Activated CD4-positive, alpha-beta T cell treated with anti-CD3 and anti-CD28 coated beads, Interleukin-2, amount 10 ng/mL, durations not matched to agents 7 days and 5 days (primary cell): ENCODE measurements at regions not wholly inside any gene's neighbourhood (a gene's known extent, or its start where the extent isn't known, plus 50 kb on each side); places are given as distances from the start of the nearest gene placed in this dataset.

Source experiments
- CTCF ChIA-PET: fragments of 350-600 bp; sonication (Branson Sonifier 250); formaldehyde crosslinking; loops from one replicate; lab custom pipeline; 2021; ENCODE audit warnings: antibody characterized with exemption; lab: Charles Lee
- POLR2A ChIA-PET: fragments of 350-600 bp; sonication (Branson Sonifier 250); formaldehyde crosslinking; loops from one replicate; lab custom pipeline; 2021; ENCODE audit warnings: antibody characterized with exemption; lab: Charles Lee
- DNase-seq: peaks from one replicate; pipeline ENCODE4 v3.0.0-alpha.2; 2020
- H3K27ac Mint-ChIP-seq: one replicate; pipeline ENCODE4 v1.8.0; 2021; ENCODE audit warnings: mild to moderate bottlenecking, moderate library complexity, mixed read lengths
- H3K27me3 Mint-ChIP-seq: one replicate; pipeline ENCODE4 v1.8.0; 2021; ENCODE audit warnings: mixed read lengths
- H3K36me3 Mint-ChIP-seq: one replicate; pipeline ENCODE4 v1.8.0; 2021; ENCODE audit warnings: low read depth, mixed read lengths
- H3K4me1 Mint-ChIP-seq: one replicate; pipeline ENCODE4 v1.8.0; 2021; ENCODE audit warnings: mixed read lengths
- H3K4me3 Mint-ChIP-seq: one replicate; pipeline ENCODE4 v1.8.0; 2021; ENCODE audit warnings: mild to moderate bottlenecking, moderate library complexity, mixed read lengths
- H3K9me3 Mint-ChIP-seq: one replicate; pipeline ENCODE4 v1.8.0; 2021; ENCODE audit warnings: mixed read lengths

- Mint-ChIP-seq H3K36me3 (no peaks in the 10 kb centered on the region), H3K27ac (no peak overlapping the region), H3K9me3 (no peaks in the 10 kb centered on the region), H3K27me3 (peaks cover 4% of the 10 kb centered on the region), H3K4me1 (no peaks in the 10 kb centered on the region), H3K4me3 (no peak overlapping the region)
- POLR2A ChIA-PET = no interaction called here
- DNase-seq = no peak
- CTCF ChIA-PET = no interaction called here
Observed at GRCh38 chr5:174229514-174230370, 184.2 kb downstream of the NSG2 start.

GRCh38 chr5:174231956-174232487 is 186.5 kb downstream of the NSG2 start:
- no peak for DNase-seq
- H3K36me3 Mint-ChIP-seq = no peaks in the 10 kb centered on the region
- no peak overlapping the region for H3K4me3 Mint-ChIP-seq
- POLR2A ChIA-PET = no interaction called here
- no peaks in the 10 kb centered on the region for H3K9me3 Mint-ChIP-seq
- no peak overlapping the region for H3K27ac Mint-ChIP-seq
- CTCF ChIA-PET = no interaction called here
- peaks cover 4% of the 10 kb centered on the region for H3K27me3 Mint-ChIP-seq
- no peaks in the 10 kb centered on the region for H3K4me1 Mint-ChIP-seq

- Mint-ChIP-seq H3K9me3 (no peaks in the 10 kb centered on the region), H3K4me3 (no peak overlapping the region), H3K36me3 (no peaks in the 10 kb centered on the region), H3K27ac (no peak overlapping the region), H3K27me3 (peaks cover 1% of the 10 kb centered on the region), H3K4me1 (no peaks in the 10 kb centered on the region)
- CTCF ChIA-PET = no interaction called here
- DNase-seq = no peak
- POLR2A ChIA-PET = no interaction called here
Observed at GRCh38 chr5:174234388-174234787, 188.9 kb downstream of the NSG2 start.

GRCh38 chr5:174235221-174236011 is 189.9 kb downstream of the NSG2 start:
- no peak for DNase-seq
- no peak overlapping the region for H3K27ac Mint-ChIP-seq
- H3K4me1 Mint-ChIP-seq = no peaks in the 10 kb centered on the region
- H3K4me3 Mint-ChIP-seq = no peak overlapping the region
- no peaks in the 10 kb centered on the region for H3K9me3 Mint-ChIP-seq
- H3K27me3 Mint-ChIP-seq = peaks cover 1% of the 10 kb centered on the region
- POLR2A ChIA-PET = no interaction called here
- no peaks in the 10 kb centered on the region for H3K36me3 Mint-ChIP-seq
- CTCF ChIA-PET = no interaction called here

GRCh38 chr5:174236070-174236469 is 190.6 kb downstream of the NSG2 start:
- H3K27me3 Mint-ChIP-seq = peaks cover 1% of the 10 kb centered on the region
- H3K27ac Mint-ChIP-seq = no peak overlapping the region
- no peak for DNase-seq
- CTCF ChIA-PET = no interaction called here
- no peak overlapping the region for H3K4me3 Mint-ChIP-seq
- no peaks in the 10 kb centered on the region for H3K36me3 Mint-ChIP-seq
- no peaks in the 10 kb centered on the region for H3K9me3 Mint-ChIP-seq
- H3K4me1 Mint-ChIP-seq = no peaks in the 10 kb centered on the region
- POLR2A ChIA-PET = no interaction called here

GRCh38 chr5:174239718-174240117 is 194.2 kb downstream of the NSG2 start:
- no peak for DNase-seq
- no peaks in the 10 kb centered on the region for H3K9me3 Mint-ChIP-seq
- H3K27ac Mint-ChIP-seq = no peak overlapping the region
- H3K4me3 Mint-ChIP-seq = no peak overlapping the region
- CTCF ChIA-PET = no interaction called here
- H3K36me3 Mint-ChIP-seq = no peaks in the 10 kb centered on the region
- POLR2A ChIA-PET = no interaction called here
- no peaks in the 10 kb centered on the region for H3K4me1 Mint-ChIP-seq
- H3K27me3 Mint-ChIP-seq = no peaks in the 10 kb centered on the region

- Mint-ChIP-seq H3K27ac (no peak overlapping the region), H3K4me1 (no peaks in the 10 kb centered on the region), H3K27me3 (no peaks in the 10 kb centered on the region), H3K36me3 (no peaks in the 10 kb centered on the region), H3K9me3 (no peaks in the 10 kb centered on the region), H3K4me3 (no peak overlapping the region)
- POLR2A ChIA-PET = no interaction called here
- DNase-seq = no peak
- CTCF ChIA-PET = no interaction called here
Observed at GRCh38 chr5:174242573-174242972, 197.1 kb downstream of the NSG2 start.

- H3K27ac Mint-ChIP-seq = no peak overlapping the region
- no peak for DNase-seq
- H3K27me3 Mint-ChIP-seq = no peaks in the 10 kb centered on the region
- POLR2A ChIA-PET = no interaction called here
- no peaks in the 10 kb centered on the region for H3K9me3 Mint-ChIP-seq
- no peaks in the 10 kb centered on the region for H3K36me3 Mint-ChIP-seq
- no peak overlapping the region for H3K4me3 Mint-ChIP-seq
- CTCF ChIA-PET = no interaction called here
- no peaks in the 10 kb centered on the region for H3K4me1 Mint-ChIP-seq
Observed at GRCh38 chr5:174243904-174244303, 198.4 kb downstream of the NSG2 start.

- H3K27ac Mint-ChIP-seq = no peak overlapping the region
- no peaks in the 10 kb centered on the region for H3K27me3 Mint-ChIP-seq
- no peak overlapping the region for H3K4me3 Mint-ChIP-seq
- no peak for DNase-seq
- ChIA-PET CTCF (no interaction called here), POLR2A (no interaction called here)
- H3K36me3 Mint-ChIP-seq = no peaks in the 10 kb centered on the region
- no peaks in the 10 kb centered on the region for H3K4me1 Mint-ChIP-seq
- no peaks in the 10 kb centered on the region for H3K9me3 Mint-ChIP-seq
Observed at GRCh38 chr5:174245516-174246075, 200.1 kb downstream of the NSG2 start.

- ChIA-PET CTCF (interaction anchor here (0.7 kb wide), 1 partner anchor 220 kb away, joined by 3 read pairs; no protein-coding TSS in a partner anchor), POLR2A (no interaction called here)
- DNase-seq = no peak
- Mint-ChIP-seq H3K4me1 (no peaks in the 10 kb centered on the region), H3K36me3 (no peaks in the 10 kb centered on the region), H3K4me3 (no peak overlapping the region), H3K9me3 (no peaks in the 10 kb centered on the region), H3K27me3 (no peaks in the 10 kb centered on the region), H3K27ac (no peak overlapping the region)
Observed at GRCh38 chr5:174246743-174247142, 201.2 kb downstream of the NSG2 start.

- ChIA-PET CTCF (no interaction called here), POLR2A (no interaction called here)
- Mint-ChIP-seq H3K9me3 (no peaks in the 10 kb centered on the region), H3K36me3 (no peaks in the 10 kb centered on the region), H3K4me3 (no peak overlapping the region), H3K27me3 (no peaks in the 10 kb centered on the region), H3K27ac (no peak overlapping the region), H3K4me1 (no peaks in the 10 kb centered on the region)
- no peak for DNase-seq
Observed at GRCh38 chr5:174247301-174247700, 201.8 kb downstream of the NSG2 start.

- no peaks in the 10 kb centered on the region for H3K27me3 Mint-ChIP-seq
- no peak for DNase-seq
- POLR2A ChIA-PET = no interaction called here
- CTCF ChIA-PET = no interaction called here
- H3K27ac Mint-ChIP-seq = no peak overlapping the region
- no peaks in the 10 kb centered on the region for H3K36me3 Mint-ChIP-seq
- no peaks in the 10 kb centered on the region for H3K9me3 Mint-ChIP-seq
- no peak overlapping the region for H3K4me3 Mint-ChIP-seq
- H3K4me1 Mint-ChIP-seq = no peaks in the 10 kb centered on the region
Observed at GRCh38 chr5:174251305-174252000, 205.9 kb downstream of the NSG2 start.
